WTC11 (cell line): ENCODE measurements at regions not wholly inside any gene's neighbourhood (a gene's known extent, or its start where the extent isn't known, plus 50 kb on each side); places are given as distances from the start of the nearest gene placed in this dataset.

Source experiments
- ATAC-seq: fragments of 200-7000 bp; cut with Tn5 transposase; 2 replicates; pipeline ENCODE4 v1.10.0; 2021; ENCODE audit warnings: mild to moderate bottlenecking, moderate library complexity
- CTCF ChIA-PET: fragments of 300-600 bp; sonication (Branson Sonifier 250); formaldehyde crosslinking; loops from one replicate; lab custom pipeline; 2021; ENCODE audit warnings: antibody characterized with exemption; lab: Charles Lee
- POLR2A ChIA-PET: fragments of 350-600 bp; sonication (Branson Sonifier 250); formaldehyde crosslinking; loops from one replicate; lab custom pipeline; 2021; ENCODE audit warnings: antibody characterized with exemption; lab: Charles Lee
- DNase-seq: peaks from one replicate; pipeline ENCODE4 v3.0.0; 2021; ENCODE audit warnings: low spot score
- H3K27ac Mint-ChIP-seq: 2 replicates; pipeline ENCODE4 v1.8.0; 2021; ENCODE audit warnings: mixed read lengths
- H3K27me3 Mint-ChIP-seq: 2 replicates; pipeline ENCODE4 v1.8.0; 2021; ENCODE audit warnings: low read depth, mild to moderate bottlenecking, moderate library complexity, mixed read lengths
- H3K36me3 Mint-ChIP-seq: 2 replicates; pipeline ENCODE4 v1.8.0; 2021; ENCODE audit warnings: mixed read lengths
- H3K4me1 Mint-ChIP-seq: 2 replicates; pipeline ENCODE4 v1.8.0; 2022; ENCODE audit warnings: mixed read lengths
- H3K4me3 Mint-ChIP-seq: 2 replicates; pipeline ENCODE4 v1.8.0; 2021; ENCODE audit warnings: mild to moderate bottlenecking, moderate library complexity, mixed read lengths
- H3K9me3 Mint-ChIP-seq: 2 replicates; pipeline ENCODE4 v1.8.0; 2021; ENCODE audit warnings: mixed read lengths
- ETV6 ChIP-seq: sonication (generic); formaldehyde crosslinking; IDR thresholded peaks from 2 replicates; pipeline ENCODE4 v1.8.1; 2022; ENCODE audit warnings: mild to moderate bottlenecking, missing genetic modification reagents
- FOXK1 ChIP-seq: sonication (generic); formaldehyde crosslinking; IDR thresholded peaks from 2 replicates; pipeline ENCODE4 v1.8.0; 2022; ENCODE audit warnings: mild to moderate bottlenecking, moderate library complexity, missing genetic modification reagents
- GTF2I ChIP-seq: fragments of 250-450 bp; sonication (Bioruptor Pico); conservative IDR thresholded peaks from 2 replicates; pipeline ENCODE4 v1.4.0; 2021; ENCODE audit warnings: mild to moderate bottlenecking
- HMGA2 ChIP-seq: fragments of 250-450 bp; sonication (Bioruptor Pico); IDR thresholded peaks from 2 replicates; pipeline ENCODE4 v1.4.0; 2021; ENCODE audit warnings: mild to moderate bottlenecking, moderate library complexity
- IRF2 ChIP-seq: sonication (generic); formaldehyde crosslinking; IDR thresholded peaks from 2 replicates; pipeline ENCODE4 v1.8.0; 2022; ENCODE audit warnings: low read depth, missing genetic modification reagents, borderline replicate concordance
- MYBL2 ChIP-seq: sonication (generic); formaldehyde crosslinking; IDR thresholded peaks from 2 replicates; pipeline ENCODE4 v1.8.1; 2023; ENCODE audit warnings: mild to moderate bottlenecking, moderate library complexity, missing genetic modification reagents
- NR2C2 ChIP-seq: sonication (generic); formaldehyde crosslinking; IDR thresholded peaks from 2 replicates; pipeline ENCODE4 v1.8.0; 2022; ENCODE audit warnings: mild to moderate bottlenecking, missing genetic modification reagents
- NR3C1 ChIP-seq: sonication (generic); formaldehyde crosslinking; conservative IDR thresholded peaks from 2 replicates; pipeline ENCODE4 v1.8.1; 2023; ENCODE audit warnings: low read depth, mild to moderate bottlenecking, missing genetic modification reagents
- OVOL2 ChIP-seq: fragments of 250-450 bp; sonication (Bioruptor Pico); IDR thresholded peaks from 2 replicates; pipeline ENCODE4 v1.9.0; 2021; ENCODE audit warnings: mild to moderate bottlenecking, borderline replicate concordance
- SMAD3 ChIP-seq: sonication (generic); formaldehyde crosslinking; IDR thresholded peaks from 2 replicates; pipeline ENCODE4 v1.8.0; 2022; ENCODE audit warnings: missing genetic modification reagents, mild to moderate bottlenecking, borderline replicate concordance
- TP53 ChIP-seq: sonication (generic); formaldehyde crosslinking; IDR thresholded peaks from 2 replicates; pipeline ENCODE4 v1.8.1; 2023; ENCODE audit warnings: mild to moderate bottlenecking, missing genetic modification reagents
- ZNF121 ChIP-seq: sonication (generic); formaldehyde crosslinking; IDR thresholded peaks from 2 replicates; pipeline ENCODE4 v1.8.0; 2023; ENCODE audit warnings: missing genetic modification reagents
- ZNF317 ChIP-seq: sonication (generic); formaldehyde crosslinking; IDR thresholded peaks from 2 replicates; pipeline ENCODE4 v1.8.1; 2023; ENCODE audit warnings: low read depth, mild to moderate bottlenecking, moderate library complexity, missing genetic modification reagents, borderline replicate concordance
- ZNF423 ChIP-seq: fragments of 250-450 bp; sonication (Bioruptor Pico); IDR thresholded peaks from 2 replicates; pipeline ENCODE4 v2.1.2; 2022; ENCODE audit warnings: mild to moderate bottlenecking, moderate library complexity
- ZNF671 ChIP-seq: fragments of 250-450 bp; sonication (Bioruptor Pico); IDR thresholded peaks from 2 replicates; pipeline ENCODE4 v1.8.0; 2021; ENCODE audit warnings: mild to moderate bottlenecking
- TF ChIP-seq, protein P1 (sequence below): fragments of 250-450 bp; sonication (Bioruptor Pico); IDR thresholded peaks from 2 replicates; pipeline ENCODE4 v1.8.0; 2021; ENCODE audit warnings: mild to moderate bottlenecking
- TF ChIP-seq, protein P2 (sequence below): fragments of 250-450 bp; sonication (Bioruptor Pico); IDR thresholded peaks from 2 replicates; pipeline ENCODE4 v1.9.0; 2021; ENCODE audit warnings: mild to moderate bottlenecking
- TF ChIP-seq, protein P3 (sequence below): sonication (generic); formaldehyde crosslinking; IDR thresholded peaks from 2 replicates; pipeline ENCODE4 v1.8.1; 2023; ENCODE audit warnings: mild to moderate bottlenecking, missing genetic modification reagents, moderate library complexity
- TF ChIP-seq, protein P4 (sequence below): sonication (generic); formaldehyde crosslinking; IDR thresholded peaks from 2 replicates; pipeline ENCODE4 v1.8.1; 2023; ENCODE audit warnings: mild to moderate bottlenecking, missing genetic modification reagents, moderate library complexity
- TF ChIP-seq, protein P5 (sequence below): sonication (generic); formaldehyde crosslinking; IDR thresholded peaks from 2 replicates; pipeline ENCODE4 v1.8.0; 2022; ENCODE audit warnings: mild to moderate bottlenecking, missing genetic modification reagents
- TF ChIP-seq, protein P6 (sequence below): fragments of 250-450 bp; sonication (Bioruptor Pico); IDR thresholded peaks from 2 replicates; pipeline ENCODE4 v1.9.0; 2021; ENCODE audit warnings: mild to moderate bottlenecking, borderline replicate concordance
- TF ChIP-seq, protein P7 (sequence below): sonication (generic); formaldehyde crosslinking; IDR thresholded peaks from 2 replicates; pipeline ENCODE4 v1.8.1; 2022; ENCODE audit warnings: low read depth, missing genetic modification reagents, borderline replicate concordance

DNA sequence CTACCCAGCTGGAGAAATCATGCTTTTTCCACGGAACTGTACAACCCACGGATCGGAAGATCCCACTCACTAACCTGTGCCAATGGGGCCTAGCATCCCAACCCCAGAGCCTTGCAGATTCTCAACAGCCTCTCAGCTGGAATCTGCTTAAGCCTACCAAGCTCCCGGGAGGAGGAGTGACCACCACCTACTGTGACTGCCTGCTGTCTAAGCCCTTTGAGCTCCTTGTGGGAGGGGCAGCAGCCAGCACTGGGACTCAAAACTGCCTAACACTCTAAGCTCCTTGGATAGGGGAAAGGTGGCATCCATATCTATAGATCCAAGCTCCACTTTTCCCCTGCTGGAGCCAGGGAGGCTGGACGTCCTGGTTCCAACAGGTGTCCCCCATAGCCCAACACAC, 254.4 kb upstream of the CNTNAP2 start:
- H3K27ac Mint-ChIP-seq, result no peak overlapping the region
- ChIA-PET CTCF (interaction anchor here (1.0 kb wide), 1 partner anchor 14 kb away, joined by 3 read pairs; no protein-coding TSS in a partner anchor), POLR2A (no interaction called here)
- no peak overlapping the region for H3K4me3 Mint-ChIP-seq
- TF ChIP-seq ZNF317 (CRISPR knock-in tag) (no peak), MYBL2 (CRISPR knock-in tag) (no peak), ZNF423 (CRISPR knock-in tag) (peak; percentile 84), IRF2 (CRISPR knock-in tag) (no peak), ZNF671 (no peak)
- TF ChIP-seq, protein P1, sequence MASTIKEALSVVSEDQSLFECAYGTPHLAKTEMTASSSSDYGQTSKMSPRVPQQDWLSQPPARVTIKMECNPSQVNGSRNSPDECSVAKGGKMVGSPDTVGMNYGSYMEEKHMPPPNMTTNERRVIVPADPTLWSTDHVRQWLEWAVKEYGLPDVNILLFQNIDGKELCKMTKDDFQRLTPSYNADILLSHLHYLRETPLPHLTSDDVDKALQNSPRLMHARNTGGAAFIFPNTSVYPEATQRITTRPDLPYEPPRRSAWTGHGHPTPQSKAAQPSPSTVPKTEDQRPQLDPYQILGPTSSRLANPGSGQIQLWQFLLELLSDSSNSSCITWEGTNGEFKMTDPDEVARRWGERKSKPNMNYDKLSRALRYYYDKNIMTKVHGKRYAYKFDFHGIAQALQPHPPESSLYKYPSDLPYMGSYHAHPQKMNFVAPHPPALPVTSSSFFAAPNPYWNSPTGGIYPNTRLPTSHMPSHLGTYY (CRISPR knock-in tag), result no peak
- peaks cover 2% of the 10 kb centered on the region; the same call in 1 of the 2 replicates for H3K36me3 Mint-ChIP-seq
- no peaks in the 10 kb centered on the region for H3K27me3 Mint-ChIP-seq
- DNase-seq, result no peak
- peaks cover 51% of the 10 kb centered on the region for H3K9me3 Mint-ChIP-seq
- ATAC-seq, result no peak
- H3K4me1 Mint-ChIP-seq, result no peaks in the 10 kb centered on the region

DNA sequence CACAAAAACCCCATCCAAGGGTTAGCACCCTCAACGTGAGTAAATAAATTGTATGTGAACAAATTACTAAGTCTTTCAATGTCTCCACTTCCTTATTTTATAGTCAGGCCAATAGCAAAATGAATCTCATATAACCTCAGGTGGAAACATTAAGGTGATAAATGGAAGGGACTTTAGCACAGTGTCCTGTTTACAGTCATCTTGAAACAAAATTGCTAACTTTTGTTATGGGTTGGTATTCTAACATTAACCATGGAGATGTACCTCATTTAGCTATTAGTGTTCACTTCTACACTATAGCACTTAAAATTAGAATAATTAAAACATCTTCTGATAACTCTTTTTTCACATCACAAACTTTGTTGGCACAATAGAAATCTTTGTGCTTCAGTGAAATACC, 255.8 kb upstream of the CNTNAP2 start:
- Mint-ChIP-seq H3K9me3 (peaks cover 51% of the 10 kb centered on the region), H3K27me3 (no peaks in the 10 kb centered on the region), H3K36me3 (peaks cover 12% of the 10 kb centered on the region), H3K4me1 (no peaks in the 10 kb centered on the region), H3K4me3 (no peak overlapping the region), H3K27ac (no peak overlapping the region)
- no peak for ATAC-seq
- DNase-seq, result no peak
- POLR2A ChIA-PET, result no interaction called here
- CTCF ChIA-PET, result no interaction called here
- TF ChIP-seq, protein P2, sequence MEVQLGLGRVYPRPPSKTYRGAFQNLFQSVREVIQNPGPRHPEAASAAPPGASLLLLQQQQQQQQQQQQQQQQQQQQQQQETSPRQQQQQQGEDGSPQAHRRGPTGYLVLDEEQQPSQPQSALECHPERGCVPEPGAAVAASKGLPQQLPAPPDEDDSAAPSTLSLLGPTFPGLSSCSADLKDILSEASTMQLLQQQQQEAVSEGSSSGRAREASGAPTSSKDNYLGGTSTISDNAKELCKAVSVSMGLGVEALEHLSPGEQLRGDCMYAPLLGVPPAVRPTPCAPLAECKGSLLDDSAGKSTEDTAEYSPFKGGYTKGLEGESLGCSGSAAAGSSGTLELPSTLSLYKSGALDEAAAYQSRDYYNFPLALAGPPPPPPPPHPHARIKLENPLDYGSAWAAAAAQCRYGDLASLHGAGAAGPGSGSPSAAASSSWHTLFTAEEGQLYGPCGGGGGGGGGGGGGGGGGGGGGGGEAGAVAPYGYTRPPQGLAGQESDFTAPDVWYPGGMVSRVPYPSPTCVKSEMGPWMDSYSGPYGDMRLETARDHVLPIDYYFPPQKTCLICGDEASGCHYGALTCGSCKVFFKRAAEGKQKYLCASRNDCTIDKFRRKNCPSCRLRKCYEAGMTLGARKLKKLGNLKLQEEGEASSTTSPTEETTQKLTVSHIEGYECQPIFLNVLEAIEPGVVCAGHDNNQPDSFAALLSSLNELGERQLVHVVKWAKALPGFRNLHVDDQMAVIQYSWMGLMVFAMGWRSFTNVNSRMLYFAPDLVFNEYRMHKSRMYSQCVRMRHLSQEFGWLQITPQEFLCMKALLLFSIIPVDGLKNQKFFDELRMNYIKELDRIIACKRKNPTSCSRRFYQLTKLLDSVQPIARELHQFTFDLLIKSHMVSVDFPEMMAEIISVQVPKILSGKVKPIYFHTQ (CRISPR knock-in tag), result no peak
- TF ChIP-seq, protein P3, sequence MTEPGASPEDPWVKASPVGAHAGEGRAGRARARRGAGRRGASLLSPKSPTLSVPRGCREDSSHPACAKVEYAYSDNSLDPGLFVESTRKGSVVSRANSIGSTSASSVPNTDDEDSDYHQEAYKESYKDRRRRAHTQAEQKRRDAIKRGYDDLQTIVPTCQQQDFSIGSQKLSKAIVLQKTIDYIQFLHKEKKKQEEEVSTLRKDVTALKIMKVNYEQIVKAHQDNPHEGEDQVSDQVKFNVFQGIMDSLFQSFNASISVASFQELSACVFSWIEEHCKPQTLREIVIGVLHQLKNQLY, result no peak
- TF ChIP-seq NR2C2 (no peak), FOXK1 (no peak), ZNF121 (CRISPR knock-in tag) (no peak), SMAD3 (no peak), OVOL2 (CRISPR knock-in tag) (no peak), GTF2I (no peak), NR3C1 (CRISPR knock-in tag) (no peak), ETV6 (CRISPR knock-in tag) (no peak), TP53 (CRISPR knock-in tag) (no peak), HMGA2 (no peak)
- TF ChIP-seq, protein P4, sequence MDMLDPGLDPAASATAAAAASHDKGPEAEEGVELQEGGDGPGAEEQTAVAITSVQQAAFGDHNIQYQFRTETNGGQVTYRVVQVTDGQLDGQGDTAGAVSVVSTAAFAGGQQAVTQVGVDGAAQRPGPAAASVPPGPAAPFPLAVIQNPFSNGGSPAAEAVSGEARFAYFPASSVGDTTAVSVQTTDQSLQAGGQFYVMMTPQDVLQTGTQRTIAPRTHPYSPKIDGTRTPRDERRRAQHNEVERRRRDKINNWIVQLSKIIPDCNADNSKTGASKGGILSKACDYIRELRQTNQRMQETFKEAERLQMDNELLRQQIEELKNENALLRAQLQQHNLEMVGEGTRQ (CRISPR knock-in tag), result no peak
- TF ChIP-seq, protein P5, sequence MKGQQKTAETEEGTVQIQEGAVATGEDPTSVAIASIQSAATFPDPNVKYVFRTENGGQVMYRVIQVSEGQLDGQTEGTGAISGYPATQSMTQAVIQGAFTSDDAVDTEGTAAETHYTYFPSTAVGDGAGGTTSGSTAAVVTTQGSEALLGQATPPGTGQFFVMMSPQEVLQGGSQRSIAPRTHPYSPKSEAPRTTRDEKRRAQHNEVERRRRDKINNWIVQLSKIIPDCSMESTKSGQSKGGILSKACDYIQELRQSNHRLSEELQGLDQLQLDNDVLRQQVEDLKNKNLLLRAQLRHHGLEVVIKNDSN (CRISPR knock-in tag), result no peak
- TF ChIP-seq, protein P6, sequence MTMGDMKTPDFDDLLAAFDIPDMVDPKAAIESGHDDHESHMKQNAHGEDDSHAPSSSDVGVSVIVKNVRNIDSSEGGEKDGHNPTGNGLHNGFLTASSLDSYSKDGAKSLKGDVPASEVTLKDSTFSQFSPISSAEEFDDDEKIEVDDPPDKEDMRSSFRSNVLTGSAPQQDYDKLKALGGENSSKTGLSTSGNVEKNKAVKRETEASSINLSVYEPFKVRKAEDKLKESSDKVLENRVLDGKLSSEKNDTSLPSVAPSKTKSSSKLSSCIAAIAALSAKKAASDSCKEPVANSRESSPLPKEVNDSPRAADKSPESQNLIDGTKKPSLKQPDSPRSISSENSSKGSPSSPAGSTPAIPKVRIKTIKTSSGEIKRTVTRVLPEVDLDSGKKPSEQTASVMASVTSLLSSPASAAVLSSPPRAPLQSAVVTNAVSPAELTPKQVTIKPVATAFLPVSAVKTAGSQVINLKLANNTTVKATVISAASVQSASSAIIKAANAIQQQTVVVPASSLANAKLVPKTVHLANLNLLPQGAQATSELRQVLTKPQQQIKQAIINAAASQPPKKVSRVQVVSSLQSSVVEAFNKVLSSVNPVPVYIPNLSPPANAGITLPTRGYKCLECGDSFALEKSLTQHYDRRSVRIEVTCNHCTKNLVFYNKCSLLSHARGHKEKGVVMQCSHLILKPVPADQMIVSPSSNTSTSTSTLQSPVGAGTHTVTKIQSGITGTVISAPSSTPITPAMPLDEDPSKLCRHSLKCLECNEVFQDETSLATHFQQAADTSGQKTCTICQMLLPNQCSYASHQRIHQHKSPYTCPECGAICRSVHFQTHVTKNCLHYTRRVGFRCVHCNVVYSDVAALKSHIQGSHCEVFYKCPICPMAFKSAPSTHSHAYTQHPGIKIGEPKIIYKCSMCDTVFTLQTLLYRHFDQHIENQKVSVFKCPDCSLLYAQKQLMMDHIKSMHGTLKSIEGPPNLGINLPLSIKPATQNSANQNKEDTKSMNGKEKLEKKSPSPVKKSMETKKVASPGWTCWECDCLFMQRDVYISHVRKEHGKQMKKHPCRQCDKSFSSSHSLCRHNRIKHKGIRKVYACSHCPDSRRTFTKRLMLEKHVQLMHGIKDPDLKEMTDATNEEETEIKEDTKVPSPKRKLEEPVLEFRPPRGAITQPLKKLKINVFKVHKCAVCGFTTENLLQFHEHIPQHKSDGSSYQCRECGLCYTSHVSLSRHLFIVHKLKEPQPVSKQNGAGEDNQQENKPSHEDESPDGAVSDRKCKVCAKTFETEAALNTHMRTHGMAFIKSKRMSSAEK (CRISPR knock-in tag), result no peak
- TF ChIP-seq, protein P1 (CRISPR knock-in tag), result no peak
- TF ChIP-seq, protein P7, sequence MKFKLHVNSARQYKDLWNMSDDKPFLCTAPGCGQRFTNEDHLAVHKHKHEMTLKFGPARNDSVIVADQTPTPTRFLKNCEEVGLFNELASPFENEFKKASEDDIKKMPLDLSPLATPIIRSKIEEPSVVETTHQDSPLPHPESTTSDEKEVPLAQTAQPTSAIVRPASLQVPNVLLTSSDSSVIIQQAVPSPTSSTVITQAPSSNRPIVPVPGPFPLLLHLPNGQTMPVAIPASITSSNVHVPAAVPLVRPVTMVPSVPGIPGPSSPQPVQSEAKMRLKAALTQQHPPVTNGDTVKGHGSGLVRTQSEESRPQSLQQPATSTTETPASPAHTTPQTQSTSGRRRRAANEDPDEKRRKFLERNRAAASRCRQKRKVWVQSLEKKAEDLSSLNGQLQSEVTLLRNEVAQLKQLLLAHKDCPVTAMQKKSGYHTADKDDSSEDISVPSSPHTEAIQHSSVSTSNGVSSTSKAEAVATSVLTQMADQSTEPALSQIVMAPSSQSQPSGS, result no peak
